ENCODE measurements at regions not wholly inside any gene's neighbourhood (a gene's known extent, or its start where the extent isn't known, plus 50 kb on each side); places are given as distances from the start of the nearest gene placed in this dataset.
A peak's percentile ranks its signal among the peaks of the same experiment; 100 is the strongest.

DNA sequence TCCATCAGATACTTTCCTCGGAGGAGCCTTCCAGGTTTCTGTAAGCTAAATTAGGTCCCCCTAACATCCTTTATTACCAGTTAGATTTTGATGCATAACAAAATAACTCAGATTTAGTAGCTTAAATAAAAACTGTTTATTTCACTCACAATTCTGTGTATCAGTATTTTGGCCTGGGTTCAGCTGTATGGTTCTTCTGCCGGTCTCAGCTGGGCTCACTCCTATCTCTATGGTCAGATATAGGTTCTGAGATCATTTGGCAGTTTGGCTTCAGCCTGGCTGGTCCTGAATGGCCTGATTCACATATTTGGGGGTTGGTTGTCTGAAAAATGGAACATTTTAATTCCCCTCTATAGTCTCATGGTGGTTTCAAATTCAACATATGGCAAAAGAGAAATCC lies 1125.3 kb downstream of the TBL1XR1 start:
- 20% methylated on average over 2 of the region's 2 CpGs for WGBS (ENCODE audit: low lambda C conversion rate)
- POLR2A ChIA-PET = no interaction called here
- H3K9me3 ChIP-seq (ENCODE audit: low read length) = peaks cover 67% of the 10 kb centered on the region
- H2AFZ ChIP-seq (ENCODE audit: low read length) = no peak overlapping the region
- BruUV-seq (replicated peaks) = no TSS peak
- in situ Hi-C loops (cut with HindIII; ENCODE audit: extremely low pct_ligation_motif_present, low pct_unique_long_range_greater_than_20kb) = no loop called here
- no peak overlapping the region for H3K4me3 ChIP-seq (replicated peaks in 1 of 3; ENCODE audit: insufficient read depth in 1 of 3, low read depth in 2 of 3, low read length in 3 of 3)
- no peak overlapping the region for H3K4me2 ChIP-seq (ENCODE audit: low read depth, low read length)
- no peak for FAIRE-seq
- H3K27me3 ChIP-seq (ENCODE audit: control insufficient read depth in 1 of 2, insufficient read depth in 2 of 2, low read length in 2 of 2) = no peaks in the 10 kb centered on the region
- TF ChIP-seq ATAD3A (CRISPR knock-in tag; IDR thresholded peaks at IDR 0.05) (no peak), ZNF331 (CRISPR knock-in tag; IDR thresholded peaks at IDR 0.05) (peak; percentile 77; the same call in 1 of the 2 replicates)
- no peak overlapping the region for H3K9ac ChIP-seq (ENCODE audit: insufficient read depth, low read depth, low read length)
- H3K36me3 ChIP-seq (replicated peaks in 1 of 2; ENCODE audit: control insufficient read depth in 1 of 2, insufficient read depth in 2 of 2, low read length in 2 of 2) = no peaks in the 10 kb centered on the region
- H4K20me1 ChIP-seq (ENCODE audit: insufficient read depth, low read length) = no peaks in the 10 kb centered on the region
- ATAC-seq = no peak
- no peaks in the 10 kb centered on the region for H3K4me1 ChIP-seq (ENCODE audit: insufficient read depth, low read length)
- H3K27ac ChIP-seq (ENCODE audit: extremely low read length, insufficient read depth, low read length) = no peak overlapping the region
- no peak for DNase-seq (ENCODE audit: low spot score)
- CTCF ChIA-PET (ENCODE audit: low intra/inter-chr PET ratio, low total read pairs) = no interaction called here
- no peaks in the 10 kb centered on the region for H3K79me2 ChIP-seq (ENCODE audit: insufficient read depth, low read length)
- intact Hi-C loops (cut with micrococcal nuclease; ENCODE audit: unreplicated experiment) = no loop called here

- no peak overlapping the region for H3K4me2 ChIP-seq (ENCODE audit: low read depth, low read length)
- TF ChIP-seq, protein P1, sequence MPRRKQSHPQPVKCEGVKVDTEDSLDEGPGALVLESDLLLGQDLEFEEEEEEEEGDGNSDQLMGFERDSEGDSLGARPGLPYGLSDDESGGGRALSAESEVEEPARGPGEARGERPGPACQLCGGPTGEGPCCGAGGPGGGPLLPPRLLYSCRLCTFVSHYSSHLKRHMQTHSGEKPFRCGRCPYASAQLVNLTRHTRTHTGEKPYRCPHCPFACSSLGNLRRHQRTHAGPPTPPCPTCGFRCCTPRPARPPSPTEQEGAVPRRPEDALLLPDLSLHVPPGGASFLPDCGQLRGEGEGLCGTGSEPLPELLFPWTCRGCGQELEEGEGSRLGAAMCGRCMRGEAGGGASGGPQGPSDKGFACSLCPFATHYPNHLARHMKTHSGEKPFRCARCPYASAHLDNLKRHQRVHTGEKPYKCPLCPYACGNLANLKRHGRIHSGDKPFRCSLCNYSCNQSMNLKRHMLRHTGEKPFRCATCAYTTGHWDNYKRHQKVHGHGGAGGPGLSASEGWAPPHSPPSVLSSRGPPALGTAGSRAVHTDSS (CRISPR knock-in tag; conservative IDR thresholded peaks at IDR 0.05) = no peak
- TF ChIP-seq THAP11 (CRISPR knock-in tag; IDR thresholded peaks at IDR 0.05) (no peak), ZKSCAN8 (CRISPR knock-in tag; IDR thresholded peaks at IDR 0.05; ENCODE audit: borderline replicate concordance) (no peak), KDM4B (CRISPR knock-in tag; IDR thresholded peaks at IDR 0.05) (no peak), IKZF1 (IDR thresholded peaks at IDR 0.05) (no peak), AHDC1 (CRISPR knock-in tag; IDR thresholded peaks at IDR 0.05; ENCODE audit: borderline replicate concordance) (no peak), ZNF367 (CRISPR knock-in tag; IDR thresholded peaks at IDR 0.05; ENCODE audit: borderline replicate concordance) (no peak), ZNF816 (CRISPR knock-in tag; IDR thresholded peaks at IDR 0.05; ENCODE audit: borderline replicate concordance) (no peak), ZNF747 (CRISPR knock-in tag; IDR thresholded peaks at IDR 0.05; ENCODE audit: borderline replicate concordance) (no peak), RAD21 (CRISPR knock-in tag; IDR thresholded peaks at IDR 0.05) (no peak), GFI1 (CRISPR knock-in tag; IDR thresholded peaks at IDR 0.05; ENCODE audit: borderline replicate concordance) (no peak), ZSCAN12 (CRISPR knock-in tag; IDR thresholded peaks at IDR 0.05) (no peak)
- no peak for DNase-seq (ENCODE audit: low spot score)
- no TSS peak for BruUV-seq (replicated peaks)
- ChIA-PET CTCF (ENCODE audit: low intra/inter-chr PET ratio, low total read pairs) (no interaction called here), POLR2A (no interaction called here)
- WGBS (ENCODE audit: low lambda C conversion rate) = 9% methylated on average over 6 of the region's 6 CpGs
- H3K4me3 ChIP-seq (replicated peaks in 1 of 3; ENCODE audit: insufficient read depth in 1 of 3, low read depth in 2 of 3, low read length in 3 of 3) = no peak overlapping the region
- intact Hi-C loops (cut with micrococcal nuclease; ENCODE audit: unreplicated experiment) (no loop called here), in situ Hi-C loops (cut with HindIII; ENCODE audit: extremely low pct_ligation_motif_present, low pct_unique_long_range_greater_than_20kb) (no loop called here)
- H3K27me3 ChIP-seq (ENCODE audit: control insufficient read depth in 1 of 2, insufficient read depth in 2 of 2, low read length in 2 of 2) = no peaks in the 10 kb centered on the region
- H3K9me3 ChIP-seq (ENCODE audit: low read length) = peaks cover 37% of the 10 kb centered on the region
- no peak overlapping the region for H3K27ac ChIP-seq (ENCODE audit: extremely low read length, insufficient read depth, low read length)
- no peak for ATAC-seq
- H3K36me3 ChIP-seq (replicated peaks in 1 of 2; ENCODE audit: control insufficient read depth in 1 of 2, insufficient read depth in 2 of 2, low read length in 2 of 2) = no peaks in the 10 kb centered on the region
- H3K4me1 ChIP-seq (ENCODE audit: insufficient read depth, low read length) = no peaks in the 10 kb centered on the region
- H3K9ac ChIP-seq (ENCODE audit: insufficient read depth, low read depth, low read length) = no peak overlapping the region
- no peaks in the 10 kb centered on the region for H3K79me2 ChIP-seq (ENCODE audit: insufficient read depth, low read length)
- no peak overlapping the region for H2AFZ ChIP-seq (ENCODE audit: low read length)
- H4K20me1 ChIP-seq (ENCODE audit: insufficient read depth, low read length) = no peaks in the 10 kb centered on the region
- no peak for FAIRE-seq
Observed at GRCh38 chr3:176068750-176069149, 1128.5 kb downstream of the TBL1XR1 start.
